Endometrium (tissue), 2 donors: ENCODE measurements at regions not wholly inside any gene's neighbourhood (a gene's known extent, or its start where the extent isn't known, plus 50 kb on each side); places are given as distances from the start of the nearest gene placed in this dataset.
"Not testable (repeated sequence)": the region's sequence is repeated elsewhere in the genome, so short reads cannot be mapped to it uniquely, and the experiment has no call there.

Experiments used
- FAIRE-seq: peaks from 2 replicates; lab custom pipeline; 2012; peaks lifted over from hg19 to GRCh38; lab: Jason Lieb, UNC
- donor health status: control.
- donor health status: control.

- FAIRE-seq = no peak
These were observed 704.1 kb upstream of the CCDC179 start for GRCh38 chr11:23564370-23564769.

GRCh38 chr11:23569134-23569533 is 708.9 kb upstream of the CCDC179 start:
- no peak for FAIRE-seq

GRCh38 chr11:23569547-23569946 is 709.3 kb upstream of the CCDC179 start:
- FAIRE-seq = no peak

GRCh38 chr11:23570828-23571227 is 710.6 kb upstream of the CCDC179 start:
- FAIRE-seq = no peak

- FAIRE-seq = no peak
These were observed 713.2 kb upstream of the CCDC179 start for GRCh38 chr11:23573429-23573828.

- FAIRE-seq = no peak
These were observed 713.9 kb upstream of the CCDC179 start for GRCh38 chr11:23574149-23574548.

- FAIRE-seq = no peak
These were observed 717.0 kb upstream of the CCDC179 start for GRCh38 chr11:23577296-23577695.

GRCh38 chr11:23585416-23586104 is 725.3 kb upstream of the CCDC179 start:
- FAIRE-seq = peak; percentile 54

- no peak for FAIRE-seq
These were observed 725.9 kb upstream of the CCDC179 start for GRCh38 chr11:23586173-23586572.

- no peak for FAIRE-seq
These were observed 730.5 kb upstream of the CCDC179 start for GRCh38 chr11:23590596-23591308.

- FAIRE-seq = no peak
These were observed 734.5 kb upstream of the CCDC179 start for GRCh38 chr11:23594755-23595154.

- FAIRE-seq = no peak
These were observed 744.7 kb upstream of the CCDC179 start for GRCh38 chr11:23604966-23605365.

- no peak for FAIRE-seq
These were observed 745.9 kb upstream of the CCDC179 start for GRCh38 chr11:23606191-23606590.

- FAIRE-seq = no peak
These were observed 751.5 kb upstream of the CCDC179 start for GRCh38 chr11:23611726-23612125.

- no peak for FAIRE-seq
These were observed 760.3 kb upstream of the CCDC179 start for GRCh38 chr11:23620617-23621016.

GRCh38 chr11:23632293-23632692 is 772.0 kb upstream of the CCDC179 start:
- FAIRE-seq = no peak

- FAIRE-seq = no peak
These were observed 784.2 kb upstream of the CCDC179 start for GRCh38 chr11:23644443-23644842.

GRCh38 chr11:23652336-23652735 is 792.1 kb upstream of the CCDC179 start:
- not testable (repeated sequence) for FAIRE-seq

GRCh38 chr11:23653071-23653675 is 792.9 kb upstream of the CCDC179 start:
- no peak for FAIRE-seq

- no peak for FAIRE-seq
These were observed 808.0 kb upstream of the CCDC179 start for GRCh38 chr11:23668324-23668723.

GRCh38 chr11:23673366-23673765 is 813.1 kb upstream of the CCDC179 start:
- FAIRE-seq = no peak

- no peak for FAIRE-seq
These were observed 814.6 kb upstream of the CCDC179 start for GRCh38 chr11:23674866-23675265.

- FAIRE-seq = no peak
These were observed 817.8 kb upstream of the LUZP2 start for GRCh38 chr11:23679041-23679440.
